Endothelial cell of umbilical vein (primary cell): ENCODE measurements at regions not wholly inside any gene's neighbourhood (a gene's known extent, or its start where the extent isn't known, plus 50 kb on each side); places are given as distances from the start of the nearest gene placed in this dataset.

Experiments
- BruUV-seq: library from RNA; stranded (reverse); fragments of 400-500 nt; replicated peaks from 2 replicates; lab custom pipeline; 2021; lab: Mats Ljungman, UMichigan
- CTCF ChIA-PET: fragments of 300-600, 350-600 bp; sonication (Branson Sonifier 250); formaldehyde crosslinking; loops from one replicate; lab custom pipeline; 2021; ENCODE audit warnings: antibody characterized with exemption, inconsistent platforms; lab: Charles Lee
- POLR2A ChIA-PET: fragments of 300-600, 350-600 bp; sonication (Branson Sonifier 250); formaldehyde crosslinking; loops from one replicate; lab custom pipeline; 2021; ENCODE audit warnings: antibody characterized with exemption, inconsistent platforms; lab: Charles Lee
- DNase-seq: peaks from one replicate; pipeline ENCODE4 v3.0.0-alpha.2; 2011; ENCODE audit warnings: low read depth, low spot score
- FAIRE-seq: peaks from 2 replicates; lab custom pipeline; 2011; peaks lifted over from hg19 to GRCh38; lab: Jason Lieb, UNC
- H2AFZ ChIP-seq: 2 replicates; pipeline ENCODE4 v1.6.0; 2012; ENCODE audit warnings: low read depth, low read length, control low read depth, inconsistent platforms
- H3K27ac ChIP-seq: 2 replicates; pipeline ENCODE4 v1.5.1; 2011; ENCODE audit warnings: low read depth, mild to moderate bottlenecking, control low read depth, low read length, moderate library complexity; ENCODE audit not compliant: insufficient read depth
- H3K27me3 ChIP-seq, 2 experiments: 2 replicates each; pipeline versions ENCODE4 v1.6.0 to v1.6.1; 2011; ENCODE audit warnings: low read length in 2 of 2, mixed read lengths in 1 of 2; ENCODE audit not compliant: control insufficient read depth in 2 of 2, insufficient read depth in 2 of 2
- H3K36me3 ChIP-seq, 2 experiments: 2 replicates in 1 of 2; 3 replicates in 1 of 2; pipeline ENCODE4 v1.5.1; 2011; ENCODE audit warnings: low read length in 2 of 2, mild to moderate bottlenecking in 1 of 2, moderate library complexity in 1 of 2; ENCODE audit not compliant: control insufficient read depth in 2 of 2, insufficient read depth in 2 of 2; ENCODE audit errors: extremely low read depth in 1 of 2
- H3K4me1 ChIP-seq: 3 replicates; pipeline ENCODE4 v1.5.1; 2011; ENCODE audit warnings: mild to moderate bottlenecking, low read length; ENCODE audit not compliant: control insufficient read depth, insufficient read depth; ENCODE audit errors: extremely low read depth
- H3K4me2 ChIP-seq: 2 replicates; pipeline ENCODE4 v1.6.1; 2011; ENCODE audit warnings: low read length, control low read depth, mixed read lengths; ENCODE audit not compliant: insufficient read depth
- H3K4me3 ChIP-seq, 3 experiments: fragments of 200-600 bp in 1 of 3; sonication (generic), shearing (Covaris generic) in 1 of 3; replicated peaks in 1 of 3; 2 replicates each; pipeline ENCODE4 v1.5.1; 2011 to 2016; ENCODE audit warnings: control low read depth in 3 of 3, low read length in 3 of 3, mild to moderate bottlenecking in 2 of 3, inconsistent platforms in 1 of 3, low read depth in 1 of 3, moderate library complexity in 1 of 3; ENCODE audit not compliant: insufficient read depth in 1 of 3
- H3K79me2 ChIP-seq: 2 replicates; pipeline ENCODE4 v1.6.0; 2012; ENCODE audit warnings: low read length, inconsistent platforms; ENCODE audit not compliant: control insufficient read depth, insufficient read depth
- H3K9ac ChIP-seq: replicated peaks from 2 replicates; pipeline ENCODE3; 2011; ENCODE audit warnings: low read length, control low read depth; ENCODE audit not compliant: insufficient read depth; ENCODE audit errors: extremely low read depth
- H3K9me1 ChIP-seq: replicated peaks from 3 replicates; pipeline ENCODE4 v1.6.0; 2011; ENCODE audit warnings: mild to moderate bottlenecking, low read length; ENCODE audit not compliant: control insufficient read depth, insufficient read depth; ENCODE audit errors: extremely low read depth
- H3K9me3 ChIP-seq: replicated peaks from 2 replicates; pipeline ENCODE4 v1.5.1; 2012; ENCODE audit warnings: low read length, inconsistent platforms; ENCODE audit not compliant: control insufficient read depth, insufficient read depth
- H4K20me1 ChIP-seq: replicated peaks from 2 replicates; pipeline ENCODE3; 2011; ENCODE audit warnings: mild to moderate bottlenecking, low read length; ENCODE audit not compliant: control insufficient read depth, insufficient read depth; ENCODE audit errors: extremely low read depth
- EZH2 ChIP-seq: IDR thresholded peaks from 2 replicates; pipeline ENCODE4 v1.6.1; 2012; ENCODE audit warnings: borderline replicate concordance, low read depth, mild to moderate bottlenecking, moderate library complexity, low read length, inconsistent platforms; ENCODE audit not compliant: severe bottlenecking
- FOS ChIP-seq: IDR thresholded peaks from 2 replicates; pipeline ENCODE4 v1.6.1; 2011; ENCODE audit warnings: mild to moderate bottlenecking, low read length, moderate library complexity, borderline replicate concordance; ENCODE audit not compliant: insufficient read depth
- GATA2 ChIP-seq: IDR thresholded peaks from 2 replicates; pipeline ENCODE4 v1.7.0; 2011; ENCODE audit warnings: low read depth, mild to moderate bottlenecking, moderate library complexity, mixed read lengths, low read length; ENCODE audit not compliant: insufficient read length, insufficient read depth
- JUN ChIP-seq: IDR thresholded peaks from 2 replicates; pipeline ENCODE4 v1.6.1; 2011; ENCODE audit warnings: borderline replicate concordance, low read depth; ENCODE audit not compliant: insufficient read length, insufficient read depth
- MYC ChIP-seq: IDR thresholded peaks from one replicate; pipeline ENCODE4 v1.6.1; 2011; ENCODE audit warnings: mild to moderate bottlenecking, low read depth, low read length
- POLR2A ChIP-seq: IDR thresholded peaks from 2 replicates; pipeline ENCODE4 v1.6.1; 2012; ENCODE audit warnings: low read depth, mild to moderate bottlenecking, control low read depth, low read length
- POLR2AphosphoS5 ChIP-seq: IDR thresholded peaks from 2 replicates; pipeline ENCODE4 v1.6.1; 2012; ENCODE audit warnings: low read depth, mild to moderate bottlenecking, control low read depth, low read length, moderate library complexity; ENCODE audit not compliant: insufficient read depth
- dilution Hi-C: fragments of 300-500 bp; cut with MboI; formaldehyde crosslinking; loops from one replicate; pipeline ENCODE4 v1.15.0; 2019; ENCODE audit warnings: low sequenced_read_pairs; ENCODE audit not compliant: extremely low pct_ligation_motif_present
- intact Hi-C: fragments of 100-400 bp; cut with micrococcal nuclease; formaldehyde crosslinking; loops from one replicate; pipeline ENCODE4 v1.10.0; 2022
- TF ChIP-seq, protein P1 (sequence below): IDR thresholded peaks from 2 replicates; pipeline ENCODE4 v1.6.1; 2011; ENCODE audit not compliant: insufficient read depth, insufficient read length
- TF ChIP-seq, protein P2 (sequence below), 2 donors: IDR thresholded peaks; 1 replicate in 1 of 2; 2 replicates in 1 of 2; pipeline ENCODE4 v1.5.1; 2011; ENCODE audit warnings: low read length in 2 of 2, mild to moderate bottlenecking in 2 of 2, moderate library complexity in 2 of 2, control low read depth in 1 of 2, inconsistent platforms in 1 of 2, low read depth in 1 of 2; ENCODE audit not compliant: insufficient read depth in 1 of 2; ENCODE audit errors: extremely low read depth in 1 of 2

- Histone ChIP-seq H3K9me3 (peaks cover 3% of the 10 kb centered on the region), H3K27ac (no peak overlapping the region), H3K9me1 (no peaks in the 10 kb centered on the region), H3K79me2 (no peaks in the 10 kb centered on the region), H4K20me1 (no peaks in the 10 kb centered on the region), H3K4me2 (no peak overlapping the region), H3K36me3 (no peaks in the 10 kb centered on the region), H3K4me3 (no peak overlapping the region), H3K27me3 (no peaks in the 10 kb centered on the region), H2AFZ (no peak overlapping the region), H3K4me1 (no peaks in the 10 kb centered on the region), H3K9ac (no peak overlapping the region)
- TF ChIP-seq GATA2 (no peak), POLR2A (no peak), EZH2 (no peak), POLR2AphosphoS5 (no peak), JUN (no peak), FOS (no peak), MYC (no peak)
- TF ChIP-seq, protein P1, sequence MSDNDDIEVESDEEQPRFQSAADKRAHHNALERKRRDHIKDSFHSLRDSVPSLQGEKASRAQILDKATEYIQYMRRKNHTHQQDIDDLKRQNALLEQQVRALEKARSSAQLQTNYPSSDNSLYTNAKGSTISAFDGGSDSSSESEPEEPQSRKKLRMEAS = no peak
- TF ChIP-seq, protein P2, sequence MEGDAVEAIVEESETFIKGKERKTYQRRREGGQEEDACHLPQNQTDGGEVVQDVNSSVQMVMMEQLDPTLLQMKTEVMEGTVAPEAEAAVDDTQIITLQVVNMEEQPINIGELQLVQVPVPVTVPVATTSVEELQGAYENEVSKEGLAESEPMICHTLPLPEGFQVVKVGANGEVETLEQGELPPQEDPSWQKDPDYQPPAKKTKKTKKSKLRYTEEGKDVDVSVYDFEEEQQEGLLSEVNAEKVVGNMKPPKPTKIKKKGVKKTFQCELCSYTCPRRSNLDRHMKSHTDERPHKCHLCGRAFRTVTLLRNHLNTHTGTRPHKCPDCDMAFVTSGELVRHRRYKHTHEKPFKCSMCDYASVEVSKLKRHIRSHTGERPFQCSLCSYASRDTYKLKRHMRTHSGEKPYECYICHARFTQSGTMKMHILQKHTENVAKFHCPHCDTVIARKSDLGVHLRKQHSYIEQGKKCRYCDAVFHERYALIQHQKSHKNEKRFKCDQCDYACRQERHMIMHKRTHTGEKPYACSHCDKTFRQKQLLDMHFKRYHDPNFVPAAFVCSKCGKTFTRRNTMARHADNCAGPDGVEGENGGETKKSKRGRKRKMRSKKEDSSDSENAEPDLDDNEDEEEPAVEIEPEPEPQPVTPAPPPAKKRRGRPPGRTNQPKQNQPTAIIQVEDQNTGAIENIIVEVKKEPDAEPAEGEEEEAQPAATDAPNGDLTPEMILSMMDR (IDR thresholded peaks at IDR 0.05; ENCODE audit: extremely low read depth in 1 of 2, insufficient read depth in 1 of 2, low read depth in 1 of 2, low read length in 2 of 2) = no peak
- intact Hi-C loops = no loop called here
- POLR2A ChIA-PET = no interaction called here
- no peak for FAIRE-seq
- dilution Hi-C loops = no loop called here
- no peak for DNase-seq
- no TSS peak for BruUV-seq
- CTCF ChIA-PET = no interaction called here
Measured at GRCh38 chr5:85462957-85463356, 1078.3 kb upstream of the EDIL3 start.
